MM.1S (cell line): ENCODE measurements at regions not wholly inside any gene's neighbourhood (a gene's known extent, or its start where the extent isn't known, plus 50 kb on each side); places are given as distances from the start of the nearest gene placed in this dataset.

ENCODE experiments used
- DNase-seq: peaks from one replicate; pipeline ENCODE4 v3.0.0-alpha.2; 2015
- H2AFZ ChIP-seq: fragments of 300-600 bp; sonication (generic); 2 replicates; pipeline ENCODE4 v1.6.0; 2016; ENCODE audit warnings: antibody characterized with exemption, low read length
- H3F3A ChIP-seq: fragments of 300-600 bp; sonication (generic); 2 replicates; pipeline ENCODE4 v1.6.1; 2016; ENCODE audit warnings: mild to moderate bottlenecking, antibody characterized with exemption, low read length, moderate library complexity, mixed read lengths; ENCODE audit not compliant: insufficient read depth
- H3K27ac ChIP-seq: fragments of 300-600 bp; sonication (generic); 2 replicates; pipeline ENCODE4 v1.5.1; 2016; ENCODE audit warnings: mild to moderate bottlenecking, low read length
- H3K27me3 ChIP-seq: fragments of 300-600 bp; sonication (generic); replicated peaks from 2 replicates; pipeline ENCODE4 v1.6.0; 2016; ENCODE audit warnings: low read length; ENCODE audit not compliant: insufficient read depth
- H3K36me3 ChIP-seq: fragments of 300-600 bp; sonication (generic); replicated peaks from 2 replicates; pipeline ENCODE4 v1.6.1; 2016; ENCODE audit warnings: mild to moderate bottlenecking, low read length, mixed read lengths; ENCODE audit not compliant: insufficient read depth
- H3K4me1 ChIP-seq: fragments of 300-600 bp; sonication (generic); 2 replicates; pipeline ENCODE4 v1.6.1; 2016; ENCODE audit warnings: low read length, mixed read lengths
- H3K4me2 ChIP-seq: fragments of 300-600 bp; sonication (generic); 2 replicates; pipeline ENCODE4 v1.6.0; 2016; ENCODE audit warnings: low read depth, low read length
- H3K4me3 ChIP-seq: fragments of 300-600 bp; sonication (generic); 2 replicates; pipeline ENCODE4 v1.5.1; 2016; ENCODE audit warnings: low read length, mixed read lengths
- H3K79me2 ChIP-seq: fragments of 300-600 bp; sonication (generic); 2 replicates; pipeline ENCODE4 v1.6.1; 2016; ENCODE audit warnings: mixed run types, low read length, mixed read lengths
- H3K9ac ChIP-seq: fragments of 300-600 bp; sonication (generic); 2 replicates; pipeline ENCODE4 v1.6.1; 2016; ENCODE audit warnings: low read length, mixed read lengths
- H3K9me2 ChIP-seq: fragments of 300-600 bp; sonication (generic); replicated peaks from 2 replicates; pipeline ENCODE4 v1.6.1; 2016; ENCODE audit warnings: mild to moderate bottlenecking, low read length, mixed read lengths; ENCODE audit not compliant: insufficient read depth
- H3K9me3 ChIP-seq: fragments of 300-600 bp; sonication (generic); replicated peaks from 2 replicates; pipeline ENCODE4 v1.6.1; 2016; ENCODE audit warnings: mild to moderate bottlenecking, low read length, mixed read lengths; ENCODE audit not compliant: insufficient read depth
- H4K20me1 ChIP-seq: fragments of 300-600 bp; sonication (generic); 2 replicates; pipeline ENCODE4 v1.6.1; 2016; ENCODE audit warnings: mild to moderate bottlenecking, low read length, moderate library complexity, mixed read lengths; ENCODE audit not compliant: insufficient read depth
- EZH2 ChIP-seq: fragments of 300-600 bp; sonication (generic); optimal IDR thresholded peaks from 2 replicates; pipeline ENCODE3; 2017; ENCODE audit warnings: low read depth, mild to moderate bottlenecking, antibody characterized with exemption, low read length, mixed read lengths
- EZH2phosphoT487 ChIP-seq: fragments of 300-600 bp; sonication (generic); IDR thresholded peaks from 2 replicates; pipeline ENCODE4 v1.6.1; 2018; ENCODE audit warnings: antibody characterized with exemption, low read length
- TF ChIP-seq, protein P1 (sequence below): fragments of 300-600 bp; sonication (generic); IDR thresholded peaks from 2 replicates; pipeline ENCODE4 v1.5.1; 2016; ENCODE audit warnings: antibody characterized with exemption, low read length, mixed read lengths

DNA sequence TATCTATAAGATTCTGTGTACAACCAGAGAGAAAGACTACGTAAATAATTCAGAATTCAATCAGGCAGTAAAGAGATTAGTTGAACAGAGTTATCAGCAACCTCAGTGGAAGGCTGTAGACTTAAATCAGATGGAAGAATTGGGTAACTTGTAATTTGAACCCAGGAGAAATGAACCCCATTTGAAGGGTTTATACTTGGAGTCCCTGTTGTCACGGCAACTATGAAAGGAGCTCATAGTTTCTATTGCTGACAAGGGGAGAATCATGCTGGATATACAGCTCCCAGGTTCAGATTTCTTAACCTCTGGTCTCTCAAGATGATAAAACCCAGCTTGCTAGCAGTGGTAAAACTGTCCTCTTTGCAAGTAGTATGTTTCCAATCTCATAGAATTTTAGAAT, 54.4 kb upstream of the BMP4 start:
- no peaks in the 10 kb centered on the region for H3K27me3 ChIP-seq
- no peaks in the 10 kb centered on the region for H3K36me3 ChIP-seq
- H3K4me1 ChIP-seq: no peaks in the 10 kb centered on the region
- H3K27ac ChIP-seq: no peak overlapping the region
- no peak overlapping the region for H3K4me2 ChIP-seq
- no peak overlapping the region for H3K4me3 ChIP-seq
- no peaks in the 10 kb centered on the region for H3F3A ChIP-seq
- H3K9me3 ChIP-seq: no peaks in the 10 kb centered on the region
- no peaks in the 10 kb centered on the region for H3K79me2 ChIP-seq
- TF ChIP-seq EZH2phosphoT487 (no peak), EZH2 (no peak)
- TF ChIP-seq, protein P1, sequence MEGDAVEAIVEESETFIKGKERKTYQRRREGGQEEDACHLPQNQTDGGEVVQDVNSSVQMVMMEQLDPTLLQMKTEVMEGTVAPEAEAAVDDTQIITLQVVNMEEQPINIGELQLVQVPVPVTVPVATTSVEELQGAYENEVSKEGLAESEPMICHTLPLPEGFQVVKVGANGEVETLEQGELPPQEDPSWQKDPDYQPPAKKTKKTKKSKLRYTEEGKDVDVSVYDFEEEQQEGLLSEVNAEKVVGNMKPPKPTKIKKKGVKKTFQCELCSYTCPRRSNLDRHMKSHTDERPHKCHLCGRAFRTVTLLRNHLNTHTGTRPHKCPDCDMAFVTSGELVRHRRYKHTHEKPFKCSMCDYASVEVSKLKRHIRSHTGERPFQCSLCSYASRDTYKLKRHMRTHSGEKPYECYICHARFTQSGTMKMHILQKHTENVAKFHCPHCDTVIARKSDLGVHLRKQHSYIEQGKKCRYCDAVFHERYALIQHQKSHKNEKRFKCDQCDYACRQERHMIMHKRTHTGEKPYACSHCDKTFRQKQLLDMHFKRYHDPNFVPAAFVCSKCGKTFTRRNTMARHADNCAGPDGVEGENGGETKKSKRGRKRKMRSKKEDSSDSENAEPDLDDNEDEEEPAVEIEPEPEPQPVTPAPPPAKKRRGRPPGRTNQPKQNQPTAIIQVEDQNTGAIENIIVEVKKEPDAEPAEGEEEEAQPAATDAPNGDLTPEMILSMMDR: no peak
- no peak for DNase-seq
- H4K20me1 ChIP-seq: no peaks in the 10 kb centered on the region
- no peaks in the 10 kb centered on the region for H3K9me2 ChIP-seq
- H2AFZ ChIP-seq: no peak overlapping the region
- H3K9ac ChIP-seq: no peak overlapping the region

DNA sequence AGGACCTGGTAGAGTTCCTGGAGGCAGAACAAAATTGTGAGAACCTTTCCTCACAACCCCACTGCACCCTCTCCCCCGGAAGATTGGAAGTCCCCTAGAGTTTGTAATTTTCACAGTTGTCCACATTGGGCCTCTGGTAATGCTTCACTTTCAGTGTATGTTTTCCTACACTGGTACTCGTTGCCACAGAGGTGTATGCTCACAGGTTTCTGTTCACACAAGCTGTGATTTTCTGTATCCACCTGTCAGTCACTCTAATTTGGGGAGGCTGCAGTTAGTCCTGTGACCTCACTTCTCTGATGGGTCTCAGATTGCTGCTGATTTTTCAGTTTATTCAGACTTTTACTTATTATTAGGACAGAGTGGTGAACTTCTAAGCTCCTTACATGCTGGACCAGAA, 66.4 kb upstream of the BMP4 start:
- Histone ChIP-seq H3K4me3 (no peak overlapping the region), H3K27me3 (no peaks in the 10 kb centered on the region), H3K9ac (no peak overlapping the region), H4K20me1 (no peaks in the 10 kb centered on the region), H3K9me3 (no peaks in the 10 kb centered on the region), H3K79me2 (no peaks in the 10 kb centered on the region), H3K36me3 (no peaks in the 10 kb centered on the region), H2AFZ (no peak overlapping the region), H3K4me1 (0 out of 2 replicates have a peak, but pooled peaks cover 5% of the 10 kb centered on the region), H3K27ac (peak overlapping the region; percentile 47; the same call in 1 of the 2 replicates), H3F3A (peaks cover 4% of the 10 kb centered on the region; the same call in 1 of the 2 replicates), H3K4me2 (peak overlapping the region; percentile 34; the same call in 1 of the 2 replicates), H3K9me2 (no peaks in the 10 kb centered on the region)
- DNase-seq: peak; percentile 59
- TF ChIP-seq, protein P1: no peak
- no peak for TF ChIP-seq EZH2phosphoT487
- TF ChIP-seq EZH2: no peak

DNA sequence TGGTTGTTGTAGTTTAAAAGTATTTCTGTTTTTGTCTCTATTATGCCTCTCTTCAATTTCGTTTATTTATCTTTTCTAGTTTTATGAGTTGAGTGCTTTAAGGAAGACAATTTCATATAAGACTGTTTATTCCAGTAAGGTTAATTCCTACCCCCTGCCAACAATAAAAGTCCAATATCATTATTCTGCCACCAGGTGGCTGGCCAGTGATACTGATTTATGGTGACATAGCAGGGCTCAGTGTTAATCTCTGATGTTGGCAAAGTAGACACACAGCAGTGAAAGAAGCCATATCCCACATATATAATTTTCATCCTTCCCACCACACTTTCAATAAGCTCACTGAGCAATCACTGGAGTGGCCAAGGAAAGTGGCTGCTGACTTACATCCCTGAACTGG, 69.0 kb upstream of the BMP4 start:
- no peaks in the 10 kb centered on the region for H4K20me1 ChIP-seq
- no peaks in the 10 kb centered on the region for H3K79me2 ChIP-seq
- no peak overlapping the region for H2AFZ ChIP-seq
- H3K27me3 ChIP-seq: no peaks in the 10 kb centered on the region
- no peak overlapping the region for H3K9ac ChIP-seq
- no peak for TF ChIP-seq EZH2
- TF ChIP-seq, protein P1: peak; percentile 34; the same call in 1 of the 2 replicates
- peaks cover 4% of the 10 kb centered on the region; the same call in 1 of the 2 replicates for H3F3A ChIP-seq
- no peak overlapping the region for H3K4me3 ChIP-seq
- no peaks in the 10 kb centered on the region for H3K36me3 ChIP-seq
- no peaks in the 10 kb centered on the region for H3K9me2 ChIP-seq
- no peak overlapping the region for H3K27ac ChIP-seq
- no peak overlapping the region for H3K4me2 ChIP-seq
- DNase-seq: no peak
- H3K4me1 ChIP-seq: 0 out of 2 replicates have a peak, but pooled peaks cover 5% of the 10 kb centered on the region
- no peaks in the 10 kb centered on the region for H3K9me3 ChIP-seq
